SK-N-SH (cell line): ENCODE measurements at regions not wholly inside any gene's neighbourhood (a gene's known extent, or its start where the extent isn't known, plus 50 kb on each side); places are given as distances from the start of the nearest gene placed in this dataset.

ENCODE experiments used
- CTCF ChIA-PET: fragments of 300-600, 350-600 bp; formaldehyde crosslinking; extraction: SDS; loops from one replicate; lab custom pipeline; 2021; lab: Yijun Ruan, JAX
- POLR2A ChIA-PET: fragments of 350-600 bp; sonication (Branson Sonifier 250); formaldehyde crosslinking; extraction: SDS; loops from one replicate; lab custom pipeline; 2020; ENCODE audit warnings: antibody characterized with exemption, inconsistent platforms; lab: Yijun Ruan, JAX
- DNase-seq: peaks from one replicate; pipeline ENCODE4 v3.0.0; 2012
- H2AFZ ChIP-seq: fragments of 200-600 bp; sonication (generic); 2 replicates; pipeline ENCODE4 v1.8.1; 2016; ENCODE audit warnings: antibody characterized with exemption, mild to moderate bottlenecking, low read depth
- H3F3A ChIP-seq: fragments of 200-600 bp; sonication (generic); replicated peaks from 2 replicates; pipeline ENCODE3; 2016; ENCODE audit warnings: antibody characterized with exemption, mild to moderate bottlenecking; ENCODE audit not compliant: insufficient read depth
- H3K27ac ChIP-seq, 2 experiments: fragments of 200-500 bp in 1 of 2; fragments of 200-600 bp in 1 of 2; sonication (Bioruptor generic) in 1 of 2; sonication (generic), shearing (Covaris generic) in 1 of 2; 2 replicates each; pipeline versions ENCODE4 v1.5.1 to v1.6.1; 2014 to 2016; ENCODE audit warnings: low read depth in 2 of 2, inconsistent platforms in 1 of 2, low read length in 1 of 2, mild to moderate bottlenecking in 1 of 2, mixed read lengths in 1 of 2
- H3K27me3 ChIP-seq: fragments of 200-600 bp; sonication (generic), shearing (Covaris generic); 2 replicates; pipeline ENCODE4 v1.6.1; 2016; ENCODE audit warnings: mixed run types; ENCODE audit not compliant: insufficient read depth
- H3K36me3 ChIP-seq, 2 experiments: fragments of 200-500 bp in 1 of 2; fragments of 200-600 bp in 1 of 2; sonication (Bioruptor generic) in 1 of 2; sonication (generic) in 1 of 2; replicated peaks in 1 of 2; 2 replicates each; pipeline versions ENCODE3 to v1.5.1; 2014 to 2016; ENCODE audit warnings: low read length in 1 of 2, mild to moderate bottlenecking in 1 of 2; ENCODE audit not compliant: insufficient read depth in 2 of 2, control insufficient read depth in 1 of 2
- H3K4me1 ChIP-seq, 2 experiments: fragments of 200-500 bp in 1 of 2; fragments of 200-600 bp in 1 of 2; sonication (Bioruptor generic) in 1 of 2; sonication (generic), shearing (Covaris generic) in 1 of 2; 2 replicates each; pipeline versions ENCODE4 v1.5.1 to v1.6.1; 2014 to 2016; ENCODE audit warnings: low read depth in 1 of 2, low read length in 1 of 2, mixed run types in 1 of 2; ENCODE audit not compliant: insufficient read depth in 2 of 2, control insufficient read depth in 1 of 2
- H3K4me2 ChIP-seq: fragments of 200-600 bp; sonication (generic), shearing (Covaris generic); 2 replicates; pipeline ENCODE4 v1.6.1; 2017; ENCODE audit warnings: mixed run types
- H3K4me3 ChIP-seq, 2 experiments: fragments of 200-500 bp in 1 of 2; fragments of 200-600 bp in 1 of 2; sonication (Bioruptor generic) in 1 of 2; sonication (generic), shearing (Covaris generic) in 1 of 2; 2 replicates each; pipeline versions ENCODE4 v1.5.1 to v1.8.1; 2014 to 2016; ENCODE audit warnings: low read depth in 2 of 2, inconsistent platforms in 1 of 2, low read length in 1 of 2, mild to moderate bottlenecking in 1 of 2, mixed read lengths in 1 of 2, moderate library complexity in 1 of 2
- H3K79me2 ChIP-seq: fragments of 200-600 bp; sonication (generic); 2 replicates; pipeline ENCODE4 v1.8.1; 2017; ENCODE audit warnings: mild to moderate bottlenecking; ENCODE audit not compliant: insufficient read depth
- H3K9ac ChIP-seq: fragments of 200-600 bp; sonication (generic); 2 replicates; pipeline ENCODE4 v1.6.1; 2017; ENCODE audit warnings: mixed run types
- H3K9me2 ChIP-seq: fragments of 200-600 bp; sonication (generic); 2 replicates; pipeline ENCODE4 v1.6.1; 2017; ENCODE audit warnings: mixed run types
- H3K9me3 ChIP-seq: fragments of 200-600 bp; sonication (generic); 2 replicates; pipeline ENCODE4 v1.6.1; 2017; ENCODE audit warnings: mixed run types, mild to moderate bottlenecking, moderate library complexity
- H4K20me1 ChIP-seq: fragments of 200-600 bp; sonication (generic); 2 replicates; pipeline ENCODE4 v1.6.1; 2017; ENCODE audit warnings: mild to moderate bottlenecking, mixed run types; ENCODE audit not compliant: insufficient read depth
- CHD2 ChIP-seq: fragments of 150-350 bp; IDR thresholded peaks from 2 replicates; pipeline ENCODE4 v1.6.1; 2018; ENCODE audit warnings: low read length; ENCODE audit not compliant: partially characterized antibody
- ELF1 ChIP-seq: IDR thresholded peaks from 2 replicates; pipeline ENCODE4 v1.4.0; 2012
- GABPA ChIP-seq: IDR thresholded peaks from 2 replicates; pipeline ENCODE4 v1.4.0; 2012; ENCODE audit warnings: low read depth, mild to moderate bottlenecking
- IRF3 ChIP-seq: fragments of 150-350 bp; IDR thresholded peaks from 2 replicates; pipeline ENCODE4 v1.6.1; 2016; ENCODE audit warnings: mild to moderate bottlenecking, low read depth, low read length
- JUND ChIP-seq: IDR thresholded peaks from 2 replicates; pipeline ENCODE4 v1.4.0; 2012
- MXI1 ChIP-seq: IDR thresholded peaks from 2 replicates; pipeline ENCODE4 v1.6.1; 2012; ENCODE audit warnings: mild to moderate bottlenecking, low read depth, low read length, improper control_type of control experiment
- NFIC ChIP-seq: IDR thresholded peaks from 2 replicates; pipeline ENCODE4 v1.4.0; 2012; ENCODE audit warnings: borderline replicate concordance
- NRF1 ChIP-seq: IDR thresholded peaks from 2 replicates; pipeline ENCODE4 v1.6.1; 2012; ENCODE audit warnings: low read depth, mild to moderate bottlenecking, low read length
- PBX3 ChIP-seq: IDR thresholded peaks from 2 replicates; pipeline ENCODE4; 2012
- RAD21 ChIP-seq: IDR thresholded peaks from 2 replicates; pipeline ENCODE4 v1.6.1; 2012; ENCODE audit warnings: mild to moderate bottlenecking, low read length
- SIN3A ChIP-seq: IDR thresholded peaks from 2 replicates; pipeline ENCODE4 v1.6.1; 2012; ENCODE audit warnings: low read depth, mild to moderate bottlenecking, low read length, moderate library complexity, borderline replicate concordance
- TAF1 ChIP-seq: IDR thresholded peaks from 2 replicates; pipeline ENCODE4 v1.6.1; 2012; ENCODE audit warnings: low read depth, mild to moderate bottlenecking, low read length, moderate library complexity, borderline replicate concordance
- YY1 ChIP-seq: IDR thresholded peaks from 2 replicates; pipeline ENCODE4 v1.4.0; 2012; ENCODE audit warnings: low read depth, mild to moderate bottlenecking
- WGBS: methylation state at CpG from one replicate; pipeline ENCODE4 v1.1.6; 2017; ENCODE audit warnings: low lambda C conversion rate; 5-methylcytosine and 5-hydroxymethylcytosine counted together
- TF ChIP-seq, protein P1 (sequence below): IDR thresholded peaks from 2 replicates; pipeline ENCODE4 v1.6.1; 2012; ENCODE audit warnings: mild to moderate bottlenecking, low read depth, low read length, moderate library complexity
- TF ChIP-seq, protein P2 (sequence below): IDR thresholded peaks from 2 replicates; pipeline ENCODE4 v1.4.0; 2012; ENCODE audit warnings: low read depth

- Histone ChIP-seq H3K4me1 (no peaks in the 10 kb centered on the region; a peak in 1 of 4 replicates), H3K36me3 (no peaks in the 10 kb centered on the region), H3K4me3 (no peak overlapping the region), H3K79me2 (no peaks in the 10 kb centered on the region), H3K4me2 (no peak overlapping the region), H3K9me2 (no peaks in the 10 kb centered on the region), H4K20me1 (no peaks in the 10 kb centered on the region), H3K9ac (no peak overlapping the region), H3K27ac (no peak overlapping the region), H3F3A (no peaks in the 10 kb centered on the region), H2AFZ (no peak overlapping the region), H3K27me3 (no peaks in the 10 kb centered on the region; the same call in 1 of the 2 replicates), H3K9me3 (no peaks in the 10 kb centered on the region)
- TF ChIP-seq NRF1, result no peak
- TF ChIP-seq GABPA, result no peak
- TF ChIP-seq, protein P1, sequence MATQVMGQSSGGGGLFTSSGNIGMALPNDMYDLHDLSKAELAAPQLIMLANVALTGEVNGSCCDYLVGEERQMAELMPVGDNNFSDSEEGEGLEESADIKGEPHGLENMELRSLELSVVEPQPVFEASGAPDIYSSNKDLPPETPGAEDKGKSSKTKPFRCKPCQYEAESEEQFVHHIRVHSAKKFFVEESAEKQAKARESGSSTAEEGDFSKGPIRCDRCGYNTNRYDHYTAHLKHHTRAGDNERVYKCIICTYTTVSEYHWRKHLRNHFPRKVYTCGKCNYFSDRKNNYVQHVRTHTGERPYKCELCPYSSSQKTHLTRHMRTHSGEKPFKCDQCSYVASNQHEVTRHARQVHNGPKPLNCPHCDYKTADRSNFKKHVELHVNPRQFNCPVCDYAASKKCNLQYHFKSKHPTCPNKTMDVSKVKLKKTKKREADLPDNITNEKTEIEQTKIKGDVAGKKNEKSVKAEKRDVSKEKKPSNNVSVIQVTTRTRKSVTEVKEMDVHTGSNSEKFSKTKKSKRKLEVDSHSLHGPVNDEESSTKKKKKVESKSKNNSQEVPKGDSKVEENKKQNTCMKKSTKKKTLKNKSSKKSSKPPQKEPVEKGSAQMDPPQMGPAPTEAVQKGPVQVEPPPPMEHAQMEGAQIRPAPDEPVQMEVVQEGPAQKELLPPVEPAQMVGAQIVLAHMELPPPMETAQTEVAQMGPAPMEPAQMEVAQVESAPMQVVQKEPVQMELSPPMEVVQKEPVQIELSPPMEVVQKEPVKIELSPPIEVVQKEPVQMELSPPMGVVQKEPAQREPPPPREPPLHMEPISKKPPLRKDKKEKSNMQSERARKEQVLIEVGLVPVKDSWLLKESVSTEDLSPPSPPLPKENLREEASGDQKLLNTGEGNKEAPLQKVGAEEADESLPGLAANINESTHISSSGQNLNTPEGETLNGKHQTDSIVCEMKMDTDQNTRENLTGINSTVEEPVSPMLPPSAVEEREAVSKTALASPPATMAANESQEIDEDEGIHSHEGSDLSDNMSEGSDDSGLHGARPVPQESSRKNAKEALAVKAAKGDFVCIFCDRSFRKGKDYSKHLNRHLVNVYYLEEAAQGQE, result no peak
- no peak for TF ChIP-seq ELF1
- TF ChIP-seq MXI1, result no peak
- TF ChIP-seq, protein P2, sequence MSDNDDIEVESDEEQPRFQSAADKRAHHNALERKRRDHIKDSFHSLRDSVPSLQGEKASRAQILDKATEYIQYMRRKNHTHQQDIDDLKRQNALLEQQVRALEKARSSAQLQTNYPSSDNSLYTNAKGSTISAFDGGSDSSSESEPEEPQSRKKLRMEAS, result no peak
- CTCF ChIA-PET, result no interaction called here
- DNase-seq, result no peak
- POLR2A ChIA-PET, result no interaction called here
- 42% methylated on average over 4 of the region's 4 CpGs for WGBS
These were observed 58.6 kb downstream of the GCNT4 start for GRCh38 chr5:74993743-74994142.

GRCh38 chr5:74992791-74993190 lies 59.6 kb downstream of the GCNT4 start:
- no peaks in the 10 kb centered on the region for H3F3A ChIP-seq
- POLR2A ChIA-PET, result no interaction called here
- WGBS, result 22% methylated on average over 4 of the region's 4 CpGs
- no peaks in the 10 kb centered on the region for H3K9me2 ChIP-seq
- no peaks in the 10 kb centered on the region for H3K9me3 ChIP-seq
- no peaks in the 10 kb centered on the region for H3K79me2 ChIP-seq
- no peaks in the 10 kb centered on the region for H4K20me1 ChIP-seq
- no peak overlapping the region for H3K4me3 ChIP-seq
- no peaks in the 10 kb centered on the region; the same call in 1 of the 2 replicates for H3K27me3 ChIP-seq
- no peak overlapping the region for H3K4me2 ChIP-seq
- CTCF ChIA-PET, result no interaction called here
- no peaks in the 10 kb centered on the region; a peak in 1 of 4 replicates for H3K4me1 ChIP-seq
- no peak for TF ChIP-seq YY1
- TF ChIP-seq JUND, result no peak
- TF ChIP-seq RAD21, result no peak
- TF ChIP-seq CHD2, result no peak
- no peak for TF ChIP-seq IRF3
- TF ChIP-seq PBX3, result no peak
- no peak for TF ChIP-seq SIN3A
- TF ChIP-seq NFIC, result no peak
- TF ChIP-seq GABPA, result no peak
- TF ChIP-seq TAF1, result no peak
- H3K27ac ChIP-seq, result no peak overlapping the region
- H2AFZ ChIP-seq, result no peak overlapping the region
- DNase-seq, result no peak
- H3K9ac ChIP-seq, result no peak overlapping the region
- H3K36me3 ChIP-seq, result no peaks in the 10 kb centered on the region
